ENCODE measurements at regions not wholly inside any gene's neighbourhood (a gene's known extent, or its start where the extent isn't known, plus 50 kb on each side); places are given as distances from the start of the nearest gene placed in this dataset.

DNA sequence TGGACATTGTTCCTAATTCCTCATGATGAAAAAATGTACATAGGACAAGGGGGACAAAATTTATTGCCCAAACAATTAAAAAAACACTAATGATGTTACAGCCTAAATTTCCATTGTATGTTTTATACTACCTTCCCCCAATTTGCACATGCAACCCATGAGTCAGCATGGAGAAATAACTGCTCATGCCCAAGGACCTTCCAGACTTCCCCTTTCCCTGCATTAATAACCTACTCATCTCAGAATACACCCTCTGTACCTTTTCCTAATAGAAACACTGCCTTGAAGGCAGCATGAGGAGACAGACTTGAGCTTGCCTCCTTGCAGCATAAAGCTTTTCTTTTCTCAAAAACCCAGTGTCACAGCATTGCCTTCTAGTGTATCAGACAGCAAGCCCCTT, 2402.8 kb downstream of the TP53TG3F start:
- H3K9me3 ChIP-seq: peaks cover 0 to 5% (median 0%) of the 10 kb centered on the region in 4 donors
- no peak for ATAC-seq (ENCODE audit: low FRiP score in 2 of 2)
- no peak for DNase-seq
- no peaks in the 10 kb centered on the region for H3K27me3 ChIP-seq
- no peaks in the 10 kb centered on the region for H3K4me1 ChIP-seq
- no peak overlapping the region for H3K27ac ChIP-seq
- no peak overlapping the region for H3K4me3 ChIP-seq
- no peaks in the 10 kb centered on the region for H3K36me3 ChIP-seq
- TF ChIP-seq EP300 (IDR thresholded peaks at IDR 0.05): no peak
- no peak for TF ChIP-seq CTCF (IDR thresholded peaks at IDR 0.05)
- TF ChIP-seq POLR2AphosphoS5 (IDR thresholded peaks at IDR 0.05): no peak
- TF ChIP-seq POLR2A (IDR thresholded peaks at IDR 0.05): no peak

- Histone ChIP-seq H3K4me1 (no peaks in the 10 kb centered on the region), H3K4me3 (no peak overlapping the region), H3K27me3 (no peaks in the 10 kb centered on the region), H3K36me3 (no peaks in the 10 kb centered on the region), H3K9me3 (peaks cover 0 to 17% (median 0%) of the 10 kb centered on the region in 4 donors), H3K27ac (no peak overlapping the region)
- 43 to 44% methylated on average over 3 of the region's 3 CpGs for WGBS, 2 donors
- ATAC-seq (ENCODE audit: low FRiP score in 2 of 2) (no peak), DNase-seq (no peak)
- no peak for TF ChIP-seq POLR2AphosphoS5 (IDR thresholded peaks at IDR 0.05)
- no peak for TF ChIP-seq POLR2A (IDR thresholded peaks at IDR 0.05)
- TF ChIP-seq EP300 (IDR thresholded peaks at IDR 0.05): no peak
- TF ChIP-seq CTCF (IDR thresholded peaks at IDR 0.05): no peak
Observed at GRCh38 chr16:35868630-35869029, 2409.2 kb downstream of the TP53TG3F start.

GRCh38 chr16:35873472-35873871, 2414.1 kb downstream of the TP53TG3F start:
- WGBS, 2 donors: 61 to 71% methylated on average over 4 of the region's 4 CpGs

DNA sequence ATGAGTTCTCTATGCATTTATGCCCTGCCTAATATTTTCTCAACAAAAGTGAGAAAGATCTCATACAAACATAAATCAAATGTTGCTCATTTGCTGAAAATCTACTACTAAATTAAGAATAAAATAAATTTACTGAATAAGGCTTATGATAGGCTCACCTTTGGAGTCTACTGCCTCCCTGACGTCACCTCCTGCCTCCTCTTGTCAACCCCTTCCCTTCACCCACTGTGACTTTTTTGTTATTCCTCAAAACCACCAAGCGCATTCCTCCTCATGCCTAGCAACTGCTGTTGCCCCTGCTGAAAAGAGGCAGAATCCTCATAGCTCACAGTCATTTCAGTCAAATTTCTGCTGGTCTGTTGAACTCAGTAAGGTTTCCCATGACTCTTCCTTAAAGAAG, 2422.2 kb downstream of the TP53TG3F start:
- H3K36me3 ChIP-seq: no peaks in the 10 kb centered on the region
- H3K27me3 ChIP-seq: no peaks in the 10 kb centered on the region
- 71 to 74% methylated on average over 2 of the region's 2 CpGs for WGBS, 2 donors
- peaks cover 0 to 22% (median 2%) of the 10 kb centered on the region in 4 donors for H3K9me3 ChIP-seq
- no peak overlapping the region for H3K4me3 ChIP-seq
- DNase-seq (no peak), ATAC-seq (ENCODE audit: low FRiP score in 2 of 2) (no peak)
- no peaks in the 10 kb centered on the region for H3K4me1 ChIP-seq
- H3K27ac ChIP-seq: no peak overlapping the region
- TF ChIP-seq EP300 (IDR thresholded peaks at IDR 0.05) (no peak), POLR2AphosphoS5 (IDR thresholded peaks at IDR 0.05) (no peak), POLR2A (IDR thresholded peaks at IDR 0.05) (no peak), CTCF (IDR thresholded peaks at IDR 0.05) (no peak)

More at GRCh38 chr16:35873472-35873871, 2414.1 kb downstream of the TP53TG3F start:
- Histone ChIP-seq H3K27me3 (no peaks in the 10 kb centered on the region), H3K4me1 (no peaks in the 10 kb centered on the region), H3K36me3 (no peaks in the 10 kb centered on the region), H3K4me3 (no peak overlapping the region), H3K27ac (no peak overlapping the region), H3K9me3 (peaks cover 0 to 24% (median 0%) of the 10 kb centered on the region in 4 donors)
- no peak for ATAC-seq (ENCODE audit: low FRiP score in 2 of 2)
- no peak for DNase-seq
- TF ChIP-seq CTCF (IDR thresholded peaks at IDR 0.05): no peak

DNA sequence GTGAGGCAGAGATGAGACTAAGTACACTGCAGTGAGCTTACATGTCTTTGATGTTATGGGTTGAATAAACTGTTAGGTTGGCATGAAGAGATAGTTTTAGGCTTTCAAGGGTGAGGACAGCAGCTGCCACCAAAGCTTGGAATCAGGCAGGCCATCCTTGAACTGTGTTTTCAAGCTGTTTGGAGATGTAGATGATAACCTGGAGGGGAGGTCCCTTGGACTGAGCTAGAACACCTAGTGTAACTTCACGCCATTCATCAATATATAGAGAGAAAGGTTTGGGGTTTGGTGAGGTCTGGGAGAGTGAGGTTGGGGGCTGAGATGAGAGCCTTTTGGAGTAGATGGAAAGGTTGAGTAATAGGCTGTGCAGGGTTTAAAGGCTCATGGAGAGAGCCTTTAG, 2447.0 kb downstream of the TP53TG3F start:
- H3K4me1 ChIP-seq: no peaks in the 10 kb centered on the region
- no peaks in the 10 kb centered on the region for H3K36me3 ChIP-seq
- DNase-seq: no peak
- no peak for ATAC-seq (ENCODE audit: low FRiP score in 2 of 2)
- H3K9me3 ChIP-seq: peaks cover 0 to 30% (median 2%) of the 10 kb centered on the region in 4 donors
- no peak overlapping the region for H3K27ac ChIP-seq
- no peak overlapping the region for H3K4me3 ChIP-seq
- 67 to 81% methylated on average over 1 of the region's 1 CpG for WGBS, 2 donors
- no peaks in the 10 kb centered on the region for H3K27me3 ChIP-seq
- TF ChIP-seq POLR2A (IDR thresholded peaks at IDR 0.05) (no peak), POLR2AphosphoS5 (IDR thresholded peaks at IDR 0.05) (no peak), EP300 (IDR thresholded peaks at IDR 0.05) (no peak), CTCF (IDR thresholded peaks at IDR 0.05) (no peak)
